ENCODE measurements at regions not wholly inside any gene's neighbourhood (a gene's known extent, or its start where the extent isn't known, plus 50 kb on each side); places are given as distances from the start of the nearest gene placed in this dataset.

DNA sequence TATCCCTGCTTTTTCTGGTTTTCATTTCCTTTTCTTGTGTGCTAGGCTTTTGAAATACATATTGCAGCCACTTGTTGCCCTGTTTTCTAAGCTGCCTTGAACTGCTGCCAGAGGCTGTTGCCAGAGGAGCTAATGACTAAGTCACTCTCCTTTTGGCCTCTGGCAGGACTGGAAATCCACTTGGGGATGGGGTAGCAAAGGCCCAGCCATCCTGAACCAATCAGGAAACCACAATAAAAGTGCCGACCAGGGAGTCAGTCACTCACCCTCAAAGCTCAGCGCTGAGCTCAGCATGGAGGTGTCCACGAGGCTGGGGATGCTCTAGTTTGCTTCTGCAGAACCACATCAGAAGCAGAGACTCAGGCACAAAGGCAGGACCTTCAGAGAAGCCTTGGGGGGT, 813.0 kb downstream of the DHX35 start:
- TF ChIP-seq CTCF (IDR thresholded peaks at IDR 0.05; ENCODE audit: extremely low read depth, low read depth, low read length) = no peak
- no peaks in the 10 kb centered on the region for H3K9me3 ChIP-seq (ENCODE audit: low read depth, low read length)

DNA sequence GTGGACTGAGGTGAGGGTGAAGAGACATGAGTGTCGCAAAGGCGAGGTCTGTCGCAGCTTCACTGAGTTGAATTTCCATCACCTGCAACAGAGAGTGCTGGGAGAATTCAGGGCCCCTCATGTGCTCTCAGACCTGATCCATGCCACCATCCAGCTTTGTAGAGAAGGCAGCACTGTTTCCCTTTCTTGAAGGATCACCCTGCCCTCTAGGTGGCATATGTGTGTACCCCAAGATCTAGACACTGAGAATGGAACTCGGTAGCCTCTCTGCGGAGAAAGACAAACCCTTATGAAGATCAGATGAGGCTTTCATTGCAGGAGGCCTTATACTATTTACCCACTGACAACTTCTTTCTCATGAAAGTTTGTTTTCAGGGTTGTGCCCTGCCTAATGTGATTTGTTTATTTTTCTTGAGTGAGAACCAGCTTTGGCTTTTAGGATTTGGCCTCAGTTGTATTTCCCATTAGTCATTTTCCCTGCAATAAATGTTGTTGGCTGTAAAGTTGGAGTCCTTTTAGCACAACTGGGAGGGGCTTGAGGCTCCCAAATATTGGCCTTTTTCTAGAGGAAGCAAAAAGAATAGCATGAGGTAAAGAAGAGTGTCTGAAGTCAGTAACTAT, 811.3 kb downstream of the DHX35 start:
- Histone ChIP-seq H3K79me2 (ENCODE audit: insufficient read depth, low read length) (no peaks in the 10 kb centered on the region), H3K27ac (ENCODE audit: low read depth, low read length) (no peak overlapping the region), H3K4me1 (ENCODE audit: insufficient read depth, low read length) (peaks cover 7% of the 10 kb centered on the region), H3K4me3 (ENCODE audit: insufficient read depth, low read length) (no peak overlapping the region), H3K9me3 (ENCODE audit: low read depth, low read length) (no peaks in the 10 kb centered on the region), H4K20me1 (ENCODE audit: insufficient read depth, low read length) (no peaks in the 10 kb centered on the region), H3K27me3 (ENCODE audit: insufficient read depth, low read length) (peaks cover 3% of the 10 kb centered on the region), H3K4me2 (ENCODE audit: insufficient read depth, low read length) (no peak overlapping the region), H3K36me3 (ENCODE audit: insufficient read depth, low read length) (no peaks in the 10 kb centered on the region), H2AFZ (ENCODE audit: low read length) (no peak overlapping the region)
- TF ChIP-seq CTCF (IDR thresholded peaks at IDR 0.05; ENCODE audit: extremely low read depth, low read depth, low read length) = no peak
- DNase-seq (ENCODE audit: insufficient read length, low spot score, missing footprints) = no peak

More for the DNA sequence above, 813.0 kb downstream of the DHX35 start:
- Histone ChIP-seq H3K4me1 (ENCODE audit: insufficient read depth, low read length) (peaks cover 7% of the 10 kb centered on the region), H2AFZ (ENCODE audit: low read length) (no peak overlapping the region), H3K79me2 (ENCODE audit: insufficient read depth, low read length) (no peaks in the 10 kb centered on the region), H3K36me3 (ENCODE audit: insufficient read depth, low read length) (no peaks in the 10 kb centered on the region), H3K4me3 (ENCODE audit: insufficient read depth, low read length) (no peak overlapping the region), H3K27me3 (ENCODE audit: insufficient read depth, low read length) (peaks cover 3% of the 10 kb centered on the region), H4K20me1 (ENCODE audit: insufficient read depth, low read length) (no peaks in the 10 kb centered on the region), H3K4me2 (ENCODE audit: insufficient read depth, low read length) (no peak overlapping the region), H3K27ac (ENCODE audit: low read depth, low read length) (no peak overlapping the region)
- DNase-seq (ENCODE audit: insufficient read length, low spot score, missing footprints) = peak; percentile 54

DNA sequence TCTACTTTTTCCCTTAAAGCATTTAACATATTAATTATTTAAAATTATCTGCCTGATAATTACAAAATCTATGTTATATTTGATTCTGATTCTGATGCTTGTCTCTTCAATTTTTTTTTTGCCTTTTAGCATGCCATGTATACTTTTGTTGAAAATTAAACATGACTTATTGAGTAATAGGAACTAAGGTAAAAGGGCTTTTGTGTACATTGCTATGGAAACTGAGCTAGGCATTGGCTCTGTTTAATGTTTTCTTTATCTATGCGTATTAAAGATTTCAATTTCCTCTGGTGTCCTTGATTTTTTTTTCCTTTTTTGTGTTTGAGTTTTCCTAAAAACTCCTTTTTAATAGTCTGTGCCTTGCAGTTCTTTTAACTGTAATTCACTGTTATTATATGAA, 805.2 kb downstream of the DHX35 start:
- Histone ChIP-seq H2AFZ (ENCODE audit: low read length) (no peak overlapping the region), H3K36me3 (ENCODE audit: insufficient read depth, low read length) (no peaks in the 10 kb centered on the region), H4K20me1 (ENCODE audit: insufficient read depth, low read length) (no peaks in the 10 kb centered on the region), H3K79me2 (ENCODE audit: insufficient read depth, low read length) (no peaks in the 10 kb centered on the region), H3K4me1 (ENCODE audit: insufficient read depth, low read length) (no peaks in the 10 kb centered on the region), H3K27ac (ENCODE audit: low read depth, low read length) (no peak overlapping the region), H3K4me3 (ENCODE audit: insufficient read depth, low read length) (no peak overlapping the region), H3K27me3 (ENCODE audit: insufficient read depth, low read length) (no peaks in the 10 kb centered on the region), H3K4me2 (ENCODE audit: insufficient read depth, low read length) (no peak overlapping the region), H3K9me3 (ENCODE audit: low read depth, low read length) (peaks cover 4% of the 10 kb centered on the region)
- no peak for TF ChIP-seq CTCF (IDR thresholded peaks at IDR 0.05; ENCODE audit: extremely low read depth, low read depth, low read length)
- DNase-seq (ENCODE audit: insufficient read length, low spot score, missing footprints) = no peak

- no peak overlapping the region for H3K4me2 ChIP-seq (ENCODE audit: insufficient read depth, low read length)
- no peak overlapping the region for H3K27ac ChIP-seq (ENCODE audit: low read depth, low read length)
- H3K4me1 ChIP-seq (ENCODE audit: insufficient read depth, low read length) = no peaks in the 10 kb centered on the region
- no peaks in the 10 kb centered on the region for H3K79me2 ChIP-seq (ENCODE audit: insufficient read depth, low read length)
- peaks cover 4% of the 10 kb centered on the region for H3K9me3 ChIP-seq (ENCODE audit: low read depth, low read length)
- no peaks in the 10 kb centered on the region for H3K27me3 ChIP-seq (ENCODE audit: insufficient read depth, low read length)
- TF ChIP-seq CTCF (IDR thresholded peaks at IDR 0.05; ENCODE audit: extremely low read depth, low read depth, low read length) = no peak
- no peak overlapping the region for H3K4me3 ChIP-seq (ENCODE audit: insufficient read depth, low read length)
- H3K36me3 ChIP-seq (ENCODE audit: insufficient read depth, low read length) = no peaks in the 10 kb centered on the region
- H2AFZ ChIP-seq (ENCODE audit: low read length) = no peak overlapping the region
- no peaks in the 10 kb centered on the region for H4K20me1 ChIP-seq (ENCODE audit: insufficient read depth, low read length)
- no peak for DNase-seq (ENCODE audit: insufficient read length, low spot score, missing footprints)
Observed at GRCh38 chr20:39766333-39766732, 804.2 kb downstream of the DHX35 start.
